ENCODE measurements at regions not wholly inside any gene's neighbourhood (a gene's known extent, or its start where the extent isn't known, plus 50 kb on each side); places are given as distances from the start of the nearest gene placed in this dataset.
A peak's percentile ranks its signal among the peaks of the same experiment; 100 is the strongest.

DNA sequence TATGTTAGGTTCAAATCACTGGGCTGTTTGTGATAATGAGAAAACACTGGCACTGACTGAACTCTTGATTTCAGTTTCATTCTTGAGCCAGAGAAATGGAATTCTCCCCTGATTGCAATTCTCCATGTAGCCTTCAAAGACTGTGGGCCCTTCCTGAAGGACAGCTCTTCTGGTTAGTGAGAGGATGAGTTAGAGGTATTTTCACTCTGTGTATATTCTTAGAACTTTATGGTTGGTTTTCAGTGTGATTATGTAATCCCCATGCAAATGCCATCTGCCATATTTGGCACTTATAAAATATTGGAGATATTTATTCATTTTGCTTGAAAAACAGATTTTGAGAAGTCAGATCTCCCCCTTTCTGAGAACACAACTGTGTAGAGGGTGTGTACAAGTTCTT, 323.7 kb downstream of the SLC4A3 start:
- Histone ChIP-seq H3K36me3 (ENCODE audit: control insufficient read depth, insufficient read depth, low read length) (no peaks in the 10 kb centered on the region), H3K9me3 (ENCODE audit: control insufficient read depth, insufficient read depth, low read length) (no peaks in the 10 kb centered on the region), H3K4me1 (ENCODE audit: control insufficient read depth, insufficient read depth, low read length) (no peaks in the 10 kb centered on the region), H3K27me3 (ENCODE audit: control insufficient read depth, insufficient read depth, low read length) (no peaks in the 10 kb centered on the region), H3K4me3 (ENCODE audit: low read depth, low read length) (no peak overlapping the region), H3K9ac (ENCODE audit: low read depth, low read length) (no peak overlapping the region), H3K27ac (ENCODE audit: low read depth, low read length) (no peak overlapping the region)

DNA sequence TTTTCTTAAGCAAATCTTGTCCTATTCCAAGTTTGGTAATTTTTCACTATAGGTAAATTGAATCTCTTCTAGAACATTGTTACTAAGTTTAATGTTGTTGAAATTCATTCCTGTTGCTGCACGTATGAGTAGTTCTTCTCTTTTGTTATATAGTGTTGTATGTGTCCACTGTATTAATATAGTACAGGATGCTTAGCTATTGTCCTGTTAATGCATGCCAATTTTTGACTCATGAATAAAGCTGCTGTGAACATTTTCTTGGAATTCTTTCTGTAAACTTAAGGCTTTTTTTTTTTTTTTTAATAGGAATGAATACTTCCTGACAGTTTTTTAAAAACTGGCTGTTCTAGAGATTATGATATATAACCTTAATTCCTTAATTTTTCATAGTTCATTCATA, 326.9 kb downstream of the SLC4A3 start:
- no peak overlapping the region for H3K9ac ChIP-seq (ENCODE audit: low read depth, low read length)
- H3K36me3 ChIP-seq (ENCODE audit: control insufficient read depth, insufficient read depth, low read length), result no peaks in the 10 kb centered on the region
- H3K4me1 ChIP-seq (ENCODE audit: control insufficient read depth, insufficient read depth, low read length), result no peaks in the 10 kb centered on the region
- H3K4me3 ChIP-seq (ENCODE audit: low read depth, low read length), result no peak overlapping the region
- no peaks in the 10 kb centered on the region for H3K9me3 ChIP-seq (ENCODE audit: control insufficient read depth, insufficient read depth, low read length)
- no peak overlapping the region for H3K27ac ChIP-seq (ENCODE audit: low read depth, low read length)
- H3K27me3 ChIP-seq (ENCODE audit: control insufficient read depth, insufficient read depth, low read length), result no peaks in the 10 kb centered on the region

DNA sequence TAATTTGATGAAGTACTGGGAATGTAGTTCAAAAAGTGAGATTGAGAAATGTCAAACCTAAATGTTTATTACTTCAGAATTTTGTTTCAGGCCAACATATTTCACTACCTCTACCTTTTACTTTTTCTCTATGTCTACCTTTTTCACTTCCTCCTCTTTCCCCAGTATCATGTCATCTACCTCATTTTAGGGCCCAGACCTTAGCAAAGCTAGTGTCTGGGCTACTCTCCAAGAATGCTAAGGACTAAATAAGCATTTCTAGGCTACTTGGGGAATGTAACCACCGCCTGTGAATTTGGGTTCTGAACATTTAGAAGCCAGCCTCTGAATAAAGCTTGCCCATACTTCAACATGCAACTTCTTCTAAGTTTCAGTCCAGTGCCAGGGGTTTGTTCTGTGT, 330.4 kb downstream of the SLC4A3 start:
- Histone ChIP-seq H3K36me3 (ENCODE audit: control insufficient read depth, insufficient read depth, low read length) (no peaks in the 10 kb centered on the region), H3K4me1 (ENCODE audit: control insufficient read depth, insufficient read depth, low read length) (peaks cover 6% of the 10 kb centered on the region), H3K27ac (ENCODE audit: low read depth, low read length) (no peak overlapping the region), H3K9me3 (ENCODE audit: control insufficient read depth, insufficient read depth, low read length) (no peaks in the 10 kb centered on the region), H3K4me3 (ENCODE audit: low read depth, low read length) (no peak overlapping the region), H3K9ac (ENCODE audit: low read depth, low read length) (no peak overlapping the region), H3K27me3 (ENCODE audit: control insufficient read depth, insufficient read depth, low read length) (peaks cover 15% of the 10 kb centered on the region)

DNA sequence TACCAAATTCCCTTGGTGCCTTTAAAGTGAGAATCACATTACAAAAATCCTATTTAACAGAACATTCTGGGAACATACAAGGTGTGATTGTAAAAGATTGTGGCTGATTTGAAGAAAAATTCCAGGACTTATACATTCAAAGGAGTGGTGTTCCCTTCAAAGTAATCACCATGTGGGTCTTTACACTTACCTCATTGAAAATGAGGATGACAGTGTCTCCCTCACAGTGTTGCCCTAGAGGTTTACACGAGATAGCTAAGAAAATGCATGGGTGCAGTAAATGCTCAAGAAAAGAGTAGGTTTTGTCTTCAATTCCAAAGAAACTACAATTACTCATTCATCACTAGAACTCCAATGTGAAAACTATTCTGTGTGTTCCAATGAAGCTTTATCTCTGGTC, 331.5 kb downstream of the SLC4A3 start:
- no peak overlapping the region for H3K9ac ChIP-seq (ENCODE audit: low read depth, low read length)
- H3K4me3 ChIP-seq (ENCODE audit: low read depth, low read length), result no peak overlapping the region
- H3K4me1 ChIP-seq (ENCODE audit: control insufficient read depth, insufficient read depth, low read length), result peaks cover 6% of the 10 kb centered on the region
- no peaks in the 10 kb centered on the region for H3K9me3 ChIP-seq (ENCODE audit: control insufficient read depth, insufficient read depth, low read length)
- no peaks in the 10 kb centered on the region for H3K36me3 ChIP-seq (ENCODE audit: control insufficient read depth, insufficient read depth, low read length)
- peaks cover 26% of the 10 kb centered on the region for H3K27me3 ChIP-seq (ENCODE audit: control insufficient read depth, insufficient read depth, low read length)
- no peak overlapping the region for H3K27ac ChIP-seq (ENCODE audit: low read depth, low read length)

DNA sequence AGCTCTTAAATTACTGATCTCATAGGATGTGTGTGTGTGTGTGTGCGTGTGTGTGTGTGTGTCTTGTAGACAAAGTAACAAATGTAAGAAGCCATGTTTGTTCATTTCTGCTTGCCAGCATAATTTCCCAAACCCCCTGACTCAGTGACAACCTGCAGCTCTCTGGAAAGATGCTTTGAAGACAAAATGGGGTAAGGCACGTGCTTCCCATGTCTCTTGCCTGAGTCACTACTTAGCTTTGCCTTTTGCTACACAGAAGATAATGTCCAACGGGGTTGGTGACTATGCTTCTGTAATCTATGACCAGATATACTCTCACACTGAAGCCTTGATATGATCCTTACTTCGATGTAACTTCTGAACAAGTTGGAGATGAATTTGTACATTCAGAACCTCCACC, 332.0 kb downstream of the SLC4A3 start:
- no peak overlapping the region for H3K27ac ChIP-seq (ENCODE audit: low read depth, low read length)
- H3K9ac ChIP-seq (ENCODE audit: low read depth, low read length), result no peak overlapping the region
- no peaks in the 10 kb centered on the region for H3K36me3 ChIP-seq (ENCODE audit: control insufficient read depth, insufficient read depth, low read length)
- H3K4me1 ChIP-seq (ENCODE audit: control insufficient read depth, insufficient read depth, low read length), result peaks cover 10% of the 10 kb centered on the region
- no peak overlapping the region for H3K4me3 ChIP-seq (ENCODE audit: low read depth, low read length)
- peaks cover 32% of the 10 kb centered on the region for H3K27me3 ChIP-seq (ENCODE audit: control insufficient read depth, insufficient read depth, low read length)
- H3K9me3 ChIP-seq (ENCODE audit: control insufficient read depth, insufficient read depth, low read length), result no peaks in the 10 kb centered on the region

DNA sequence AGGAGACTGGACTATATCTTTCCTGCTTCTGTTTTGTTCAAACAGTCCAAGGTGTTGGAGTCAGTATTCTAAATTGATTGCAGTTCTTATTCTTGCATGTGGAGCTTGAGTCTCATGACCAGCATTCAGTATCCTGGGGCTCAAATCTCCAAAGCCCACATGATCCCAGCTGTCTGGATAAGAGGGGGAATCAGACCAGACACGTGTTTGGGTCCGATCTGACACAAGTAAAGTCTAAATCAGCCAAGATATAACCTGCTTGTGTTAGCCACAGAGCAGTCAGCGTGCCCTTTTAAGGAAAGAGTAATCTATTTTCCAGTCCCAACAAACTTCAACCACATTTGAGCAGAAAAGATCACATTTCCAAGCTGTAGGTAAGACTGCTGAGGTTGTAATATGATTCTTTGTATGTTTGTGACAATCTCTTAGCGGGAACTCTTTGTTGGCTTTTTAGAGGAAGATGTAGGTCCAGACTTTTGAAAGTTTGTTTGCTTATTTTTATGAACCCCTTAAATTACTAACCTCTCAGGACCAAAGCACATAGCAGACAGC, 334.6 kb downstream of the SLC4A3 start:
- Histone ChIP-seq H3K4me3 (ENCODE audit: low read depth, low read length) (no peak overlapping the region), H3K9me3 (ENCODE audit: control insufficient read depth, insufficient read depth, low read length) (no peaks in the 10 kb centered on the region), H3K9ac (ENCODE audit: low read depth, low read length) (no peak overlapping the region), H3K27ac (ENCODE audit: low read depth, low read length) (no peak overlapping the region), H3K27me3 (ENCODE audit: control insufficient read depth, insufficient read depth, low read length) (peaks cover 47% of the 10 kb centered on the region), H3K4me1 (ENCODE audit: control insufficient read depth, insufficient read depth, low read length) (peaks cover 35% of the 10 kb centered on the region), H3K36me3 (ENCODE audit: control insufficient read depth, insufficient read depth, low read length) (no peaks in the 10 kb centered on the region)

DNA sequence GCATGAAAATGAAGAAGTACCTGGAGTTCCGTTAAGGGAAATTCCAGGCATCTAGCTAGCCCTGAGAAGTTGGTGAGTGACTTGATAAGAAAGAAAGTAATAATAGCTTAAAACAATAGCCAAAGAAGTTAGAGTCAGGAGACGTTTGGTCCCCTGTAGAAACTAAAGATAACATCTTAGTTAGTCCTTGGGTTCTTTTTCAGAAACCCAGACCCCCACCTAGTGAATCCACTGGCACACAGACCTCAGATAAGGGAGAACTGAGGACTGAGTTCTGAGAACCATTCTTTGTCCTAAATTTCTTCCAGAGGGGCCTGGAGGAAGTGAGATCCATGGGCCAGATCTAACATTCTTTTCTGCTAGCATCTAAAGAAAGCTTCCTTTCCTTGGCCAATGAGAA, 335.4 kb downstream of the SLC4A3 start:
- no peak overlapping the region for H3K27ac ChIP-seq (ENCODE audit: low read depth, low read length)
- no peak overlapping the region for H3K4me3 ChIP-seq (ENCODE audit: low read depth, low read length)
- no peaks in the 10 kb centered on the region for H3K36me3 ChIP-seq (ENCODE audit: control insufficient read depth, insufficient read depth, low read length)
- peaks cover 51% of the 10 kb centered on the region for H3K27me3 ChIP-seq (ENCODE audit: control insufficient read depth, insufficient read depth, low read length)
- no peaks in the 10 kb centered on the region for H3K9me3 ChIP-seq (ENCODE audit: control insufficient read depth, insufficient read depth, low read length)
- H3K4me1 ChIP-seq (ENCODE audit: control insufficient read depth, insufficient read depth, low read length), result peaks cover 39% of the 10 kb centered on the region
- H3K9ac ChIP-seq (ENCODE audit: low read depth, low read length), result no peak overlapping the region

DNA sequence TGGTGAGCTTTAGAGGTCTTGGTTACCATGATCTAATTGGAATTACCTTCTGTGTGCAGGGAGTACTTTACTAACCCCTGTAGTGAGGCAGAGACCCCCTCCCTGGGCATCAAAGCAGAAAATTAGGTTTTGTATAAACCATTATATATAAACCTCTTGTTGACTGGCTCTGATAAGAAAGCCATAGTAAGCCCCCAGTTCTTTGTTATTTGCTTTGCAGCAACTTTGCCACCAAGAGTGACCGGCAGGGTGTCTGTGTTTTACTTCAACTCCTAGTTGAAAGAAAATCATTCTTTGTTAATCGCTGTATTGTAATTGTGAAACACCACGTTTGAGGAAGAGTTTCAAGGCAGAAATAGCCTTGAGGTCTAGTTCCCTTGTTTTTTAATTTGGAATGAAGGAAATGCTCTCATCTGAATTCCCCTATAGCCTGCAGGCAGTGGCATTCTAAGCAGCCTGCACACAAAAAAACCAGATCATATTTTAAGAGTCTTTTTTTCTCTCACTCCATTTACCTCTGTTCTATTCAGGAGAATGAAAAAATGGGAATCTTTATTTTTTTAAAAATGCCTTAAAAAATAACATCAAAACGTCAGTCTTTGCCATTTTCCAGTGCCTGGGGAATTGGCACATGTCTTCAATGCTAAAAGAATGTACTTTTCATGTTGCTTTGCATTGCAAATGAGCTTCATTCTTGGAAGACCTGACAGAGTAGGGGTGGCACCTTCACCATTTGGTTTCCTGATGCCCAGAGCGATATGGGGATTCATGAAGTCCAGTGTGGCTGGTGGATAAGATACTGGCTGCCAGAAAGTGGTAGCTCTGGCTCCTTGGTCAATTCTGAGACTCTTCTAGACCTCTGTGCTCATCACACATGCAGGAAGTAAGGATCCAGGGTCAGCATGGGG, 338.1 kb downstream of the SLC4A3 start:
- Histone ChIP-seq H3K27ac (ENCODE audit: low read depth, low read length) (peak overlapping the region; percentile 87), H3K4me3 (ENCODE audit: low read depth, low read length) (peak overlapping the region; percentile 36)

DNA sequence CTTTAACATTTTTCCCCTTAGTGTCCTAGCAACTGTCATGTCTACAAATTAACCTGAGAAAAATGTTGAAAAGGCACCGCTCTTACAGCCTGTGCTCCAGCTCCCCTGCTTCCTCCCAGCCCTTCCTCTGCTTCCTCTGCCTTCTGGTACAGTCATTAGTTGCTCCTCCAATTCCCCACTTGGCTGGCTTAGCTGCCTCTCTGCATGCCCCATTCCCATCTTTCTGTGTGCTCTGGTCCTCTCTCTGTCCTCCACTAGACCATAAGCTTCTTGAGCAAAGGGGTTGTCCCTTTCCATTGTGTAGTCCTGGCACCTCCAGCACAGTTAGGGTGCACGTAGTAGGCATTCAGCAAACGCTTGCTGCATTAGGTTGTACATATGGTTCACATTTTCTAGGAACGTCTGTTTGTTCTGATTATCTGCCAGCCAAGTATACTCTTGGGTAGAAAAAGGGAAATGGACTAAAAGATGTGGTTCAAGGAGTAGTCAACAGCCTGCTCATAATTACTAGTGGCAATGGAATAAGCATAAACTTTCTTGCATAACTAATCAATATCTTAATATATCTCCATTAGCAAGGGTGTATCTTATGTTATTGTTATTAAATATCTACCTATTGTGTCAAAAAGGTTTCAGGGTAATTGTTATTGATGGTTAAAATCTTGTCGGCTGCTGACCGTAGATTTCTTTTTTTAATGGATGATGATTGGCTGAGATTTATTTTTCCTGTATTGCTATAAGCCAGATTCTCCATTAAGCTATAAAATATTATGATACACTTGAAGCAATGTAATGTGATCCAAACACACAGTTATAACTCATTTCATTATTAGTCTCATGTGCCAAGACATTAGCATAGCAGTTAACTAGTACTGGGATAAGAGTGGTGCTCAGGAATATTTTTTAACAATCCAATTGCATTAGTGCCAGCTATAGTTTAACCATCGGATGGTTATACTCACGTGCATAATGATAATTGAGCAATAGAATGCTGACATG, 340.1 kb downstream of the SLC4A3 start:
- Histone ChIP-seq H3K9ac (ENCODE audit: low read depth, low read length) (no peak overlapping the region), H3K4me1 (ENCODE audit: control insufficient read depth, insufficient read depth, low read length) (peaks cover 34% of the 10 kb centered on the region), H3K36me3 (ENCODE audit: control insufficient read depth, insufficient read depth, low read length) (no peaks in the 10 kb centered on the region), H3K27me3 (ENCODE audit: control insufficient read depth, insufficient read depth, low read length) (peaks cover 39% of the 10 kb centered on the region), H3K9me3 (ENCODE audit: control insufficient read depth, insufficient read depth, low read length) (no peaks in the 10 kb centered on the region), H3K4me3 (ENCODE audit: low read depth, low read length) (no peak overlapping the region), H3K27ac (ENCODE audit: low read depth, low read length) (no peak overlapping the region)

More for the DNA sequence above, 338.1 kb downstream of the SLC4A3 start:
- Histone ChIP-seq H3K4me1 (ENCODE audit: control insufficient read depth, insufficient read depth, low read length) (peaks cover 34% of the 10 kb centered on the region), H3K27me3 (ENCODE audit: control insufficient read depth, insufficient read depth, low read length) (peaks cover 51% of the 10 kb centered on the region), H3K9me3 (ENCODE audit: control insufficient read depth, insufficient read depth, low read length) (no peaks in the 10 kb centered on the region), H3K9ac (ENCODE audit: low read depth, low read length) (no peak overlapping the region), H3K36me3 (ENCODE audit: control insufficient read depth, insufficient read depth, low read length) (no peaks in the 10 kb centered on the region)

DNA sequence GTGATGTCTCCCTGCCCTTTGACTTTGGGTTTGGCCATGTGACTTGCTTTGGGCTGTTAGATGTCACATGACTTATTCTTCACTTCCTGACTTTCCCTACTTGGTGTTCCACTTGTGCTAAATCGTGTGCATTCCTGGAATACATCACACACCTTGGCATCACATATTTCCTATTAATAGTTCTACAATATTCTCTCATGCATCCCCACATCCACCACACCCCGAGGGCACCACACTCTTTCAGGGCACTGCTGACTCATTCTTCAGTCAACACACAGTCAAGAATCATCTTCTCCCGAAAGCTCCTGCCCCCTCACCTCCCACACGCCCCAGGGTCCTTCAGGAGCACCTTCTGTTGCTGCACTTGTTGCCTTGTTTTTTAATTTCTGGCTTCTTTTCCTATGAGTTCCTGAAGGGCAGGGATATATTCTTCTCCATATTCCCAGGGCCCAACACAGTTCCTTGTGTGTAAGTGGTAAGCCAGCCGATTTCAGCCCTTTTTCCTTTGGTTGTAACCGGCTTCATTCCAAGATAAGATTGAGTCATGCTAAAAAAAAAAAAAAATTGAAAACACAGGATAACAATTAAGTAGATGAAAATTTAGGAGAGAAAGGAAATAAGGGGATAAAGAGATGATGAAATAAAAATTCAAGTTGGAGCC, 341.4 kb downstream of the SLC4A3 start:
- no peak overlapping the region for H3K9ac ChIP-seq (ENCODE audit: low read depth, low read length)
- no peak overlapping the region for H3K4me3 ChIP-seq (ENCODE audit: low read depth, low read length)
- H3K4me1 ChIP-seq (ENCODE audit: control insufficient read depth, insufficient read depth, low read length), result peaks cover 34% of the 10 kb centered on the region
- H3K36me3 ChIP-seq (ENCODE audit: control insufficient read depth, insufficient read depth, low read length), result no peaks in the 10 kb centered on the region
- H3K27ac ChIP-seq (ENCODE audit: low read depth, low read length), result no peak overlapping the region
- H3K27me3 ChIP-seq (ENCODE audit: control insufficient read depth, insufficient read depth, low read length), result peaks cover 26% of the 10 kb centered on the region
- H3K9me3 ChIP-seq (ENCODE audit: control insufficient read depth, insufficient read depth, low read length), result no peaks in the 10 kb centered on the region

Data from HUES48 (cell line).